ENCODE measurements at regions not wholly inside any gene's neighbourhood (a gene's known extent, or its start where the extent isn't known, plus 50 kb on each side); places are given as distances from the start of the nearest gene placed in this dataset.

DNA sequence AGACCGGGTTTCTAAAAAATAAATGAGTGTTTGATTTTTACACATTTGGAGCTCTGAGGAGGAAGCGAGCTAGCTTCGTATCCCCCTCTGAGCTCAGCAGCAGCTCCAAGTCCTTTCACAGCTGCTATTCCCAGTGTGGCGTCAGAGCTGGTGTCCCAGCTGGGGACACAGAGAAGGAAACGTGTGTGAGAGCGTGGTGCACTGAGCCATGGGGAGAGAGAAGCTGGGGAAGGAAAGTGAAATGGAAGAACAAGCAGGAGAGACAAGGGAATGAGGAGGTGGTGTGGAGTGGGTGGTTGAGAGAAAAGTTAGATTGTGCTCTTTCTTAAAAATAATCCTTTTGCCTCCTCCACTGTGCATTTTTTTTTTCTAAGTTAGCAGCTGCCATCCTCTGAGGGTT is 79.5 kb upstream of the SLC4A4 start:
- H3K9ac ChIP-seq (ENCODE audit: low read length): no peak overlapping the region
- H3K4me3 ChIP-seq (ENCODE audit: low read length): no peak overlapping the region
- H4K20me1 ChIP-seq (ENCODE audit: insufficient read depth, low read depth, low read length): no peaks in the 10 kb centered on the region
- H3K9me3 ChIP-seq (ENCODE audit: low read length): no peaks in the 10 kb centered on the region
- DNase-seq: no peak
- H3K9me2 ChIP-seq (replicated peaks; ENCODE audit: insufficient read depth, low read length): no peaks in the 10 kb centered on the region
- peaks cover 2% of the 10 kb centered on the region for H3K4me1 ChIP-seq (ENCODE audit: low read length)
- H3K27me3 ChIP-seq (ENCODE audit: low read length): no peaks in the 10 kb centered on the region
- no peaks in the 10 kb centered on the region for H3K79me2 ChIP-seq (ENCODE audit: low read length)
- no peak overlapping the region for H3K4me2 ChIP-seq (ENCODE audit: low read depth, low read length, poor library complexity, severe bottlenecking)
- H3K27ac ChIP-seq (ENCODE audit: low read length): no peak overlapping the region
- no peaks in the 10 kb centered on the region for H3K36me3 ChIP-seq (ENCODE audit: insufficient read depth, low read length)
- H2AFZ ChIP-seq (ENCODE audit: low read length): no peak overlapping the region

DNA sequence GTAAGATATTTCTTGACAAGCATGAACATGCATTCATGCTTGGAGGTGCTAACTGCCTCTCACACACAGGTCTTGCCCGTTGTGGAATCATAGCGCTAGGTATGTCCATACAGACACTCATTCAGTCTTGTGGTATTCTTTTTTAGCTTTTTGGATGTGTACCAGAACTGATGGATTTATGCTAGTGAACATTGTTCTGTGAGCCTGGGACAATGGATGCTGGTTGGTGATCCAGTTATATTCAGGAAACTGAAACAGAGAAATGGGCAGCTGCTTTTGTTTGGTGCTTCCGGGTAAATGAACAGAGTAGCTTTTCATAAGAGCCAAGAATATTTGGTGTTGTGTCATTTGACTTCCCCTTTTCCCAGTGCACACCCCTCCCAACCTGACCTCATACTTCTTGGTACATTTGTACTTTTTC is 78.9 kb upstream of the SLC4A4 start:
- Histone ChIP-seq H3K79me2 (ENCODE audit: low read length) (no peaks in the 10 kb centered on the region), H3K36me3 (ENCODE audit: insufficient read depth, low read length) (no peaks in the 10 kb centered on the region), H3K4me1 (ENCODE audit: low read length) (no peaks in the 10 kb centered on the region), H3K9me3 (ENCODE audit: low read length) (no peaks in the 10 kb centered on the region), H2AFZ (ENCODE audit: low read length) (no peak overlapping the region), H3K4me3 (ENCODE audit: low read length) (no peak overlapping the region), H3K9ac (ENCODE audit: low read length) (no peak overlapping the region), H3K9me2 (replicated peaks; ENCODE audit: insufficient read depth, low read length) (no peaks in the 10 kb centered on the region), H3K27ac (ENCODE audit: low read length) (no peak overlapping the region), H4K20me1 (ENCODE audit: insufficient read depth, low read depth, low read length) (no peaks in the 10 kb centered on the region), H3K4me2 (ENCODE audit: low read depth, low read length, poor library complexity, severe bottlenecking) (no peak overlapping the region), H3K27me3 (ENCODE audit: low read length) (no peaks in the 10 kb centered on the region)
- no peak for DNase-seq

DNA sequence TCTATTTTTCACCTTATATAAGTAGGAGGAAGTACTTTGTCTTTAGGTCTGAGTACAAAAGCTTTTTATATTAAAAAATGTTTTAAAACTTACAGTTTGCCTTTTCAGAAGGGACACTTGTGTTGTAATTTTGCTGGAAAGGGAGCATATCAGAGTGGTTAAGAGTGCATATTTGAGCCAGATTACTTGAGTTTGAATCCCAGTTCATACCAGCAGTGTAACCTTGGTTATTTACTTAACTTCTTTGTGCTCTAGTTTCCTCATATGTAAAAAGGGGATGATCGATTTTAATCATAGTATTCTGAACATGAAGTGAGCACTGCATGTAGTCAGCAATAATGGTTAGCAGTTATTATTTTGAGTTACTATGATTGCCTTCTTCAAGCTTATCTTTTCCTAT is 78.3 kb upstream of the SLC4A4 start:
- Histone ChIP-seq H3K27me3 (ENCODE audit: low read length) (no peaks in the 10 kb centered on the region), H3K4me3 (ENCODE audit: low read length) (no peak overlapping the region), H3K27ac (ENCODE audit: low read length) (no peak overlapping the region), H3K9ac (ENCODE audit: low read length) (no peak overlapping the region), H3K9me2 (replicated peaks; ENCODE audit: insufficient read depth, low read length) (no peaks in the 10 kb centered on the region), H2AFZ (ENCODE audit: low read length) (no peak overlapping the region), H3K4me1 (ENCODE audit: low read length) (no peaks in the 10 kb centered on the region), H4K20me1 (ENCODE audit: insufficient read depth, low read depth, low read length) (no peaks in the 10 kb centered on the region), H3K79me2 (ENCODE audit: low read length) (no peaks in the 10 kb centered on the region), H3K36me3 (ENCODE audit: insufficient read depth, low read length) (no peaks in the 10 kb centered on the region), H3K4me2 (ENCODE audit: low read depth, low read length, poor library complexity, severe bottlenecking) (no peak overlapping the region), H3K9me3 (ENCODE audit: low read length) (no peaks in the 10 kb centered on the region)
- DNase-seq: no peak

DNA sequence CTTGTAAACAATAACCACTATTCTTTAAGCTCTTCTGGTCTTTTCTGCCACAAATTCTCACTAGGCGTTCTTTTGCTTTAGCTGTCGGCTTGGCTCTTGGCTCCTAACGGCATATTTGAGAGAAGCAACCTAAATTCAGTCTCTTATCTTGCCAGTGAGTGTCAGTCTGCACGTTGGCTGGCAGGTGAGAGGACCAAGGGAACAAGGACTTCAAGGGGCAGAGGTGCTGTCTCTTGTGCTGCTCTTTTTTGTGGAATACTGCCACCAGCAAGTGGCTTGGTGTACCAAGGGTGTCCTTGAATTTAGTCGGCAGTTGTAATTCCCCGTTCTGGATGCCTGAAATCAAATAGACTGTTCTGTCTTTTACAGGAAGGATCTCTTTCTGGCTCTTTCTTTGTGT is 77.8 kb upstream of the SLC4A4 start:
- Histone ChIP-seq H4K20me1 (ENCODE audit: insufficient read depth, low read depth, low read length) (no peaks in the 10 kb centered on the region), H3K27ac (ENCODE audit: low read length) (no peak overlapping the region), H3K9ac (ENCODE audit: low read length) (no peak overlapping the region), H3K27me3 (ENCODE audit: low read length) (no peaks in the 10 kb centered on the region), H2AFZ (ENCODE audit: low read length) (no peak overlapping the region), H3K9me3 (ENCODE audit: low read length) (no peaks in the 10 kb centered on the region), H3K4me2 (ENCODE audit: low read depth, low read length, poor library complexity, severe bottlenecking) (no peak overlapping the region), H3K36me3 (ENCODE audit: insufficient read depth, low read length) (no peaks in the 10 kb centered on the region), H3K4me3 (ENCODE audit: low read length) (no peak overlapping the region), H3K9me2 (replicated peaks; ENCODE audit: insufficient read depth, low read length) (no peaks in the 10 kb centered on the region), H3K79me2 (ENCODE audit: low read length) (no peaks in the 10 kb centered on the region), H3K4me1 (ENCODE audit: low read length) (no peaks in the 10 kb centered on the region)
- no peak for DNase-seq

DNA sequence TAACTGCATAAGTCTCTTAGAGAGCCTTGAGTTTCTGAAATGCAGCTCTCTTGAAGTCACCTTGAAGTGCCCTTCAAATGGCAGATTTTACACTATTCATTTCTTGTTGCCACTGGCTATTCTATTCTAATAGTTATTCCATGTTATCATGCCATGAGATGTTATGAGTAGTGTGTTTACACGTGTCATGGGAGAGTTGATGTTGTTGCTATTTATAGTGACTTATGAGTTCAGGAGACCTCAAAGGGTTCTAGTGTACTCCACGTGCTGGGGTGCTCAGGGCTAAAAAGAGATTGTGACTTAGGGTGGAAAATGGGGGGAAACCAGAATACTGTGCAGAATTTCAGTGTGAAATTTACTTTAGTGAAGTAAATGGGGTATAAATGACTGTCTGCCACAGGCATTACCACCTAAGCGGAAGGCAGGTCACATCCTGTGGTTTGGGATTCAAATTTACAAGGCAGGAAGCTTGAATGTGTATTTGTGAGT is 77.1 kb upstream of the SLC4A4 start:
- no peak for DNase-seq
- no peak overlapping the region for H2AFZ ChIP-seq (ENCODE audit: low read length)
- H3K4me1 ChIP-seq (ENCODE audit: low read length): no peaks in the 10 kb centered on the region

DNA sequence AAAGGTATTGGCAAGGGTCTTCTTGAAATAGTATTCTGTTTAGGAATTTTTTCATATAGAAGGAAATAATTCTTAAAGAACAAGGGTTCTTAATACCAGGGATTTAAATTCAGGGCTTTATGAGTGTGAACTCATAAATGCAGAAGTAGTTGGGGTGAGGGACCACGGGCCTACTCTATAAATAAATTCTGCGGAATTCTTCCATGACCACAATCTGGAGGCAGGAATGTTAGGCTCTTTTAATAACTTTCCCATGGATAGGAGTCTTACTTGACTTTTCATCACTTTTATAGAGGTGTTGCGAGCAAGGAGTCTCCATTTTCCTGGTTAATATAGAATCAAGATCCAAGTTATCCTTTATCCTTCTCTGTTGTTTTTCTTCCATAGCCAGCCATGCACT is 76.7 kb upstream of the SLC4A4 start:
- DNase-seq: no peak
- H3K4me1 ChIP-seq (ENCODE audit: low read length): no peaks in the 10 kb centered on the region
- H3K4me2 ChIP-seq (ENCODE audit: low read depth, low read length, poor library complexity, severe bottlenecking): no peak overlapping the region
- no peak overlapping the region for H3K27ac ChIP-seq (ENCODE audit: low read length)
- no peaks in the 10 kb centered on the region for H3K9me2 ChIP-seq (replicated peaks; ENCODE audit: insufficient read depth, low read length)
- no peaks in the 10 kb centered on the region for H4K20me1 ChIP-seq (ENCODE audit: insufficient read depth, low read depth, low read length)
- H3K36me3 ChIP-seq (ENCODE audit: insufficient read depth, low read length): no peaks in the 10 kb centered on the region
- no peaks in the 10 kb centered on the region for H3K9me3 ChIP-seq (ENCODE audit: low read length)
- H3K79me2 ChIP-seq (ENCODE audit: low read length): no peaks in the 10 kb centered on the region
- no peaks in the 10 kb centered on the region for H3K27me3 ChIP-seq (ENCODE audit: low read length)
- H2AFZ ChIP-seq (ENCODE audit: low read length): no peak overlapping the region
- H3K9ac ChIP-seq (ENCODE audit: low read length): no peak overlapping the region
- H3K4me3 ChIP-seq (ENCODE audit: low read length): no peak overlapping the region

More for the DNA sequence above, 77.1 kb upstream of the SLC4A4 start:
- H3K27ac ChIP-seq (ENCODE audit: low read length): no peak overlapping the region
- H3K9ac ChIP-seq (ENCODE audit: low read length): no peak overlapping the region
- H3K27me3 ChIP-seq (ENCODE audit: low read length): no peaks in the 10 kb centered on the region
- H4K20me1 ChIP-seq (ENCODE audit: insufficient read depth, low read depth, low read length): no peaks in the 10 kb centered on the region
- no peaks in the 10 kb centered on the region for H3K36me3 ChIP-seq (ENCODE audit: insufficient read depth, low read length)
- H3K9me2 ChIP-seq (replicated peaks; ENCODE audit: insufficient read depth, low read length): no peaks in the 10 kb centered on the region
- H3K4me2 ChIP-seq (ENCODE audit: low read depth, low read length, poor library complexity, severe bottlenecking): no peak overlapping the region
- no peak overlapping the region for H3K4me3 ChIP-seq (ENCODE audit: low read length)
- H3K9me3 ChIP-seq (ENCODE audit: low read length): no peaks in the 10 kb centered on the region
- H3K79me2 ChIP-seq (ENCODE audit: low read length): no peaks in the 10 kb centered on the region

DNA sequence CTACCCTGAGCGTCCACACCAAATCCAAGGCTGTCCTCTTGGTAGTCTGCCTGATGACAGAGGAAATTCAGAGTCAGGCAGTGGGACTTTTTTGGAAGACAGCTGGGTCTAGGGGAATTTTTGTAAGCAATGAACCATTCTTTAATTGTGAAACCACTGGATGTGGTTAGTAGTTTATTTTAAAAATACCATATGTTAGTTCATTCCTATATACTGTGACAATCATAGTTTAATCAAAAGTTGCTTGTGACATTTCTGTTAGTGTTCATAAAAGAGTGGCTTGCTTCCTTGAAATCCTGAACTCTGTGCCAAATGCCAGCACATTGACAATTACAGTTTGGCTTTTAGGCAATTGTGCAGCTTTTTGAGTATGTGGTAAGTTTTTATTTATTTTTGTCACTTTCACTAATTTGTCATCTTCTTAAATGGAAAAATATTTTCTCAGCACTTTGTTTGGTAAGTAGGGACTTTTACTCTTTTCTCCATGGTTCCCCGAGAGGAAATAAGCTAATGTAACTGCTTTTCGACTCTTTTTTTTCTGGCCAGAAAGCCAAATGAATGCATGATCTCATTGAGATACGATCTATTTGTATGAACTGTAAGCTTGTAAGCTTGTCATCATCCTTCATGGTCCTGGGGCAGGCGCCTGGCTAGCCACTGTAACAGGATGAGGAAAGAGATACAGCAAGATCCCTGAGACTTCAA is 72.6 kb upstream of the SLC4A4 start:
- H3K79me2 ChIP-seq (ENCODE audit: low read length): no peaks in the 10 kb centered on the region
- no peaks in the 10 kb centered on the region for H4K20me1 ChIP-seq (ENCODE audit: insufficient read depth, low read depth, low read length)
- no peaks in the 10 kb centered on the region for H3K9me3 ChIP-seq (ENCODE audit: low read length)
- no peaks in the 10 kb centered on the region for H3K4me1 ChIP-seq (ENCODE audit: low read length)
- H3K9ac ChIP-seq (ENCODE audit: low read length): no peak overlapping the region
- H3K27ac ChIP-seq (ENCODE audit: low read length): no peak overlapping the region
- H3K4me2 ChIP-seq (ENCODE audit: low read depth, low read length, poor library complexity, severe bottlenecking): no peak overlapping the region
- no peak overlapping the region for H2AFZ ChIP-seq (ENCODE audit: low read length)
- no peaks in the 10 kb centered on the region for H3K9me2 ChIP-seq (replicated peaks; ENCODE audit: insufficient read depth, low read length)
- H3K4me3 ChIP-seq (ENCODE audit: low read length): no peak overlapping the region
- H3K27me3 ChIP-seq (ENCODE audit: low read length): no peaks in the 10 kb centered on the region
- H3K36me3 ChIP-seq (ENCODE audit: insufficient read depth, low read length): no peaks in the 10 kb centered on the region
- no peak for DNase-seq

DNA sequence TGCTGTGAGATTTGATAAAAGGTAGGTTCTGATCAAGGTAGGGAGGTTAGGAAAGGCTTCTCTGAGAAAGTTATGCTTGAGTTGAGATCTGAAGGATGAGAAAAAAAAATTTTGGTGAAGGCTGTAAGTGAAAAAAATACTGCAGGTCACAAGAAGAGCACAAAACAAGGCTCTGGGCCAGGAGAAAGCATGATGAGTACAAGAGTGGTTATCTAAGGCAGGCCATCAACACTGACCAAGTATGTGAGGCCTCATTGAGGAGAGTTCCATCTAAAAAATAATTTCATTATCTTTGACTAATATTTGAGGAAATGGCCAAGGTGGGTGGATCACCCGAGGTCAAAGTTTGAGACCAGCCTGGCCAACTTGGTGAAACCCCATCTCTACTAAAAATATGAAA is 71.6 kb upstream of the SLC4A4 start:
- H4K20me1 ChIP-seq (ENCODE audit: insufficient read depth, low read depth, low read length): no peaks in the 10 kb centered on the region
- H3K4me3 ChIP-seq (ENCODE audit: low read length): no peak overlapping the region
- H3K27ac ChIP-seq (ENCODE audit: low read length): no peak overlapping the region
- no peak overlapping the region for H2AFZ ChIP-seq (ENCODE audit: low read length)
- no peaks in the 10 kb centered on the region for H3K4me1 ChIP-seq (ENCODE audit: low read length)
- no peak overlapping the region for H3K9ac ChIP-seq (ENCODE audit: low read length)
- no peaks in the 10 kb centered on the region for H3K9me3 ChIP-seq (ENCODE audit: low read length)
- no peak overlapping the region for H3K4me2 ChIP-seq (ENCODE audit: low read depth, low read length, poor library complexity, severe bottlenecking)
- no peaks in the 10 kb centered on the region for H3K36me3 ChIP-seq (ENCODE audit: insufficient read depth, low read length)
- DNase-seq: no peak
- H3K79me2 ChIP-seq (ENCODE audit: low read length): no peaks in the 10 kb centered on the region
- H3K27me3 ChIP-seq (ENCODE audit: low read length): no peaks in the 10 kb centered on the region
- no peaks in the 10 kb centered on the region for H3K9me2 ChIP-seq (replicated peaks; ENCODE audit: insufficient read depth, low read length)
